GM23338 (cell line): ENCODE measurements at regions not wholly inside any gene's neighbourhood (a gene's known extent, or its start where the extent isn't known, plus 50 kb on each side); places are given as distances from the start of the nearest gene placed in this dataset.

ENCODE experiments used
- CREB1 ChIP-seq: fragments of 250-450 bp; sonication (Bioruptor Pico); IDR thresholded peaks from 2 replicates; pipeline ENCODE4 v1.5.0; 2020; ENCODE audit warnings: low read depth, mild to moderate bottlenecking, moderate library complexity
- CTCF ChIP-seq, 2 experiments: fragments of 200-600 bp in 1 of 2; sonication (generic) in 1 of 2; conservative IDR thresholded peaks; 2 replicates each; pipeline versions ENCODE4 v1.5.1 to v1.6.1; 2016 to 2017; ENCODE audit warnings: antibody characterized with exemption in 2 of 2, low read depth in 2 of 2, mild to moderate bottlenecking in 2 of 2, moderate library complexity in 1 of 2
- ETS1 ChIP-seq: IDR thresholded peaks from 2 replicates; pipeline ENCODE4 v1.6.1; 2016; ENCODE audit warnings: antibody characterized with exemption
- EZH2 ChIP-seq: fragments of 200-600 bp; sonication (generic); IDR thresholded peaks from one replicate; pipeline ENCODE4 v1.8.0; 2017; ENCODE audit warnings: antibody characterized with exemption, mild to moderate bottlenecking, low read depth; ENCODE audit not compliant: unreplicated experiment
- EZH2phosphoT487 ChIP-seq: fragments of 200-600 bp; sonication (generic); IDR thresholded peaks from one replicate; pipeline ENCODE4 v1.8.1; 2018; ENCODE audit warnings: antibody characterized with exemption; ENCODE audit not compliant: unreplicated experiment
- JUNB ChIP-seq: IDR thresholded peaks from one replicate; pipeline ENCODE4 v1.6.1; 2016; ENCODE audit warnings: antibody characterized with exemption; ENCODE audit not compliant: unreplicated experiment
- NANOG ChIP-seq: IDR thresholded peaks from 2 replicates; pipeline ENCODE4 v1.6.1; 2016; ENCODE audit warnings: antibody characterized with exemption, borderline replicate concordance
- POLR2AphosphoS5 ChIP-seq: IDR thresholded peaks from 2 replicates; pipeline ENCODE4 v1.6.1; 2016; ENCODE audit warnings: antibody characterized with exemption, low read depth
- REST ChIP-seq: IDR thresholded peaks from one replicate; pipeline ENCODE4 v1.6.1; 2018; ENCODE audit warnings: antibody characterized with exemption; ENCODE audit not compliant: unreplicated experiment
- STAT1 ChIP-seq: IDR thresholded peaks from one replicate; pipeline ENCODE4 v1.6.1; 2016; ENCODE audit warnings: antibody characterized with exemption; ENCODE audit not compliant: unreplicated experiment
- ZNF114 ChIP-seq: fragments of 250-450 bp; sonication (Bioruptor Pico); IDR thresholded peaks from 2 replicates; pipeline ENCODE4 v1.5.0; 2020; ENCODE audit warnings: mild to moderate bottlenecking, moderate library complexity
- ZNF331 ChIP-seq: fragments of 250-450 bp; sonication (Bioruptor Pico); IDR thresholded peaks from 2 replicates; pipeline ENCODE4 v1.5.0; 2020; ENCODE audit warnings: low read depth, mild to moderate bottlenecking, moderate library complexity

- TF ChIP-seq EZH2: no peak
- TF ChIP-seq CTCF (conservative IDR thresholded peaks at IDR 0.05; ENCODE audit: low read depth in 2 of 2): no peak
- TF ChIP-seq POLR2AphosphoS5: no peak
- TF ChIP-seq STAT1: no peak
- TF ChIP-seq JUNB: no peak
- TF ChIP-seq CREB1: no peak
- TF ChIP-seq ETS1: no peak
- TF ChIP-seq EZH2phosphoT487: no peak
- TF ChIP-seq ZNF331 (CRISPR knock-in tag): no peak
- no peak for TF ChIP-seq REST
- TF ChIP-seq NANOG: no peak
- TF ChIP-seq ZNF114 (CRISPR knock-in tag): no peak
Observed at GRCh38 chr3:102906818-102907217, 472.0 kb downstream of the ZPLD1 start.
